ELR (cell line): ENCODE measurements at regions not wholly inside any gene's neighbourhood (a gene's known extent, or its start where the extent isn't known, plus 50 kb on each side); places are given as distances from the start of the nearest gene placed in this dataset.

Experiments
- DNase-seq: peaks from one replicate; pipeline ENCODE4 v3.0.0-alpha.2; 2015; ENCODE audit warnings: low read depth

GRCh38 chr6:44531442-44532015, 144.0 kb downstream of the CDC5L start:
- DNase-seq: no peak

- DNase-seq: no peak
These were observed 145.9 kb downstream of the CDC5L start for GRCh38 chr6:44533421-44533820.

GRCh38 chr6:44534291-44534690, 146.8 kb downstream of the CDC5L start:
- DNase-seq: no peak

GRCh38 chr6:44535446-44535845, 147.9 kb downstream of the CDC5L start:
- no peak for DNase-seq

GRCh38 chr6:44535967-44536366, 148.5 kb downstream of the CDC5L start:
- no peak for DNase-seq

- DNase-seq: no peak
These were observed 150.0 kb downstream of the CDC5L start for GRCh38 chr6:44537306-44538049.

GRCh38 chr6:44538131-44538806, 150.8 kb downstream of the CDC5L start:
- no peak for DNase-seq

- DNase-seq: no peak
These were observed 151.3 kb downstream of the CDC5L start for GRCh38 chr6:44538807-44539201.

- no peak for DNase-seq
These were observed 152.3 kb downstream of the CDC5L start for GRCh38 chr6:44539701-44540355.

- no peak for DNase-seq
These were observed 153.4 kb downstream of the CDC5L start for GRCh38 chr6:44540881-44541280.

- DNase-seq: no peak
These were observed 155.1 kb downstream of the CDC5L start for GRCh38 chr6:44542401-44543116.

- DNase-seq: no peak
These were observed 156.2 kb downstream of the CDC5L start for GRCh38 chr6:44543664-44544063.

- no peak for DNase-seq
These were observed 157.7 kb downstream of the CDC5L start for GRCh38 chr6:44545224-44545623.

- no peak for DNase-seq
These were observed 160.8 kb downstream of the CDC5L start for GRCh38 chr6:44548319-44548718.

GRCh38 chr6:44549516-44549915, 162.0 kb downstream of the CDC5L start:
- no peak for DNase-seq

GRCh38 chr6:44554194-44554593, 166.7 kb downstream of the CDC5L start:
- no peak for DNase-seq

GRCh38 chr6:44554861-44555260, 167.4 kb downstream of the CDC5L start:
- no peak for DNase-seq

GRCh38 chr6:44556046-44556445, 168.5 kb downstream of the CDC5L start:
- DNase-seq: no peak

- DNase-seq: no peak
These were observed 170.7 kb downstream of the CDC5L start for GRCh38 chr6:44558024-44558831.

- DNase-seq: no peak
These were observed 171.3 kb downstream of the CDC5L start for GRCh38 chr6:44558832-44559251.
